ENCODE measurements at regions not wholly inside any gene's neighbourhood (a gene's known extent, or its start where the extent isn't known, plus 50 kb on each side); places are given as distances from the start of the nearest gene placed in this dataset.

- Histone ChIP-seq H2AK5ac (ENCODE audit: low read depth, low read length) (no peak overlapping the region), H2BK12ac (ENCODE audit: low read length) (no peak overlapping the region), H4K8ac (ENCODE audit: low read depth, low read length) (no peak overlapping the region), H3K27me3 (ENCODE audit: control insufficient read depth in 3 of 3, insufficient read depth in 3 of 3, low read depth in 1 of 3, low read length in 3 of 3) (peaks cover 0 to 4% (median 0%) of the 10 kb centered on the region in 3 experiments), H2BK15ac (ENCODE audit: low read length) (no peak overlapping the region), H2BK120ac (ENCODE audit: low read depth, low read length) (no peak overlapping the region), H3K79me1 (ENCODE audit: low read depth, low read length) (no peaks in the 10 kb centered on the region), H3K18ac (ENCODE audit: low read length) (no peak overlapping the region), H2AFZ (ENCODE audit: low read length) (no peak overlapping the region), H3K9ac (ENCODE audit: low read depth, low read length, poor library complexity) (no peak overlapping the region), H3K36me3 (replicated peaks in 1 of 2; ENCODE audit: control insufficient read depth in 2 of 2, insufficient read depth in 2 of 2, low read length in 2 of 2) (no peaks in the 10 kb centered on the region), H3K9me3 (replicated peaks in 1 of 2; ENCODE audit: control insufficient read depth in 2 of 2, insufficient read depth in 1 of 2, low read depth in 1 of 2, low read length in 2 of 2) (peaks cover 0 to 2% of the 10 kb centered on the region in 2 donors), H3K4me1 (ENCODE audit: control insufficient read depth in 2 of 2, insufficient read depth in 1 of 2, low read depth in 1 of 2, low read length in 2 of 2) (no peaks in the 10 kb centered on the region), H3K14ac (ENCODE audit: low read length) (no peak overlapping the region), H3K4me3 (ENCODE audit: low read length in 2 of 2) (no peak overlapping the region), H3K27ac (replicated peaks; ENCODE audit: low read length) (no peak overlapping the region), H4K91ac (ENCODE audit: low read depth, low read length, poor library complexity) (no peak overlapping the region), H3K4ac (ENCODE audit: low read length) (no peak overlapping the region), H3K23ac (ENCODE audit: low read depth, low read length, poor library complexity) (no peak overlapping the region), H3K4me2 (ENCODE audit: insufficient read depth, low read length, poor library complexity, severe bottlenecking) (no peak overlapping the region), H2BK5ac (ENCODE audit: low read length) (no peak overlapping the region)
- DNase-seq (ENCODE audit: low spot score) = no peak
- WGBS, 2 donors (ENCODE audit: extremely low coverage in 2 of 2, insufficient read length in 2 of 2, insufficient replicate concordance in 1 of 2) = no CpG with 5 or more reads among the region's 5 CpGs
Measured at GRCh38 chr6:53216301-53216700, 67.7 kb upstream of the GCM1 start.

- WGBS, 2 donors (ENCODE audit: extremely low coverage in 2 of 2, insufficient read length in 2 of 2, insufficient replicate concordance in 1 of 2) = no CpG with 5 or more reads among the region's 1 CpG
- Histone ChIP-seq H3K27ac (replicated peaks; ENCODE audit: low read length) (no peak overlapping the region), H3K4me3 (ENCODE audit: low read length in 2 of 2) (no peak overlapping the region), H4K91ac (ENCODE audit: low read depth, low read length, poor library complexity) (no peak overlapping the region), H3K9me3 (replicated peaks in 1 of 2; ENCODE audit: control insufficient read depth in 2 of 2, insufficient read depth in 1 of 2, low read depth in 1 of 2, low read length in 2 of 2) (peaks cover 0 to 2% of the 10 kb centered on the region in 2 donors), H2BK12ac (ENCODE audit: low read length) (no peak overlapping the region), H3K79me1 (ENCODE audit: low read depth, low read length) (no peaks in the 10 kb centered on the region), H3K4me1 (ENCODE audit: control insufficient read depth in 2 of 2, insufficient read depth in 1 of 2, low read depth in 1 of 2, low read length in 2 of 2) (no peaks in the 10 kb centered on the region), H3K9ac (ENCODE audit: low read depth, low read length, poor library complexity) (no peak overlapping the region), H2BK15ac (ENCODE audit: low read length) (no peak overlapping the region), H4K8ac (ENCODE audit: low read depth, low read length) (no peak overlapping the region), H3K4ac (ENCODE audit: low read length) (no peak overlapping the region), H3K36me3 (replicated peaks in 1 of 2; ENCODE audit: control insufficient read depth in 2 of 2, insufficient read depth in 2 of 2, low read length in 2 of 2) (no peaks in the 10 kb centered on the region), H2BK120ac (ENCODE audit: low read depth, low read length) (no peak overlapping the region), H3K14ac (ENCODE audit: low read length) (no peak overlapping the region), H2BK5ac (ENCODE audit: low read length) (no peak overlapping the region), H3K18ac (ENCODE audit: low read length) (no peak overlapping the region), H2AFZ (ENCODE audit: low read length) (no peak overlapping the region), H2AK5ac (ENCODE audit: low read depth, low read length) (no peak overlapping the region), H3K23ac (ENCODE audit: low read depth, low read length, poor library complexity) (no peak overlapping the region), H3K27me3 (ENCODE audit: control insufficient read depth in 3 of 3, insufficient read depth in 3 of 3, low read depth in 1 of 3, low read length in 3 of 3) (peaks cover 0 to 6% (median 0%) of the 10 kb centered on the region in 3 experiments), H3K4me2 (ENCODE audit: insufficient read depth, low read length, poor library complexity, severe bottlenecking) (no peak overlapping the region)
- DNase-seq (ENCODE audit: low spot score) = no peak
Measured at GRCh38 chr6:53214172-53214571, 65.5 kb upstream of the GCM1 start.

GRCh38 chr6:53210811-53211210 lies 62.2 kb upstream of the GCM1 start:
- Histone ChIP-seq H4K8ac (ENCODE audit: low read depth, low read length) (no peak overlapping the region), H3K79me1 (ENCODE audit: low read depth, low read length) (no peaks in the 10 kb centered on the region), H3K9ac (ENCODE audit: low read depth, low read length, poor library complexity) (no peak overlapping the region), H2BK5ac (ENCODE audit: low read length) (no peak overlapping the region), H3K9me3 (replicated peaks in 1 of 2; ENCODE audit: control insufficient read depth in 2 of 2, insufficient read depth in 1 of 2, low read depth in 1 of 2, low read length in 2 of 2) (no peaks in the 10 kb centered on the region), H2AK5ac (ENCODE audit: low read depth, low read length) (no peak overlapping the region), H3K23ac (ENCODE audit: low read depth, low read length, poor library complexity) (no peak overlapping the region), H2AFZ (ENCODE audit: low read length) (no peak overlapping the region), H3K4ac (ENCODE audit: low read length) (no peak overlapping the region), H3K27ac (replicated peaks; ENCODE audit: low read length) (no peak overlapping the region), H4K91ac (ENCODE audit: low read depth, low read length, poor library complexity) (no peak overlapping the region), H3K4me1 (ENCODE audit: control insufficient read depth in 2 of 2, insufficient read depth in 1 of 2, low read depth in 1 of 2, low read length in 2 of 2) (no peaks in the 10 kb centered on the region), H3K18ac (ENCODE audit: low read length) (no peak overlapping the region), H2BK15ac (ENCODE audit: low read length) (no peak overlapping the region), H3K4me3 (ENCODE audit: low read length in 2 of 2) (no peak overlapping the region), H3K4me2 (ENCODE audit: insufficient read depth, low read length, poor library complexity, severe bottlenecking) (no peak overlapping the region), H3K14ac (ENCODE audit: low read length) (no peak overlapping the region), H3K36me3 (replicated peaks in 1 of 2; ENCODE audit: control insufficient read depth in 2 of 2, insufficient read depth in 2 of 2, low read length in 2 of 2) (no peaks in the 10 kb centered on the region), H2BK12ac (ENCODE audit: low read length) (no peak overlapping the region), H3K27me3 (ENCODE audit: control insufficient read depth in 3 of 3, insufficient read depth in 3 of 3, low read depth in 1 of 3, low read length in 3 of 3) (peaks cover 0 to 6% (median 0%) of the 10 kb centered on the region in 3 experiments), H2BK120ac (ENCODE audit: low read depth, low read length) (no peak overlapping the region)
- no CpG with 5 or more reads among the region's 4 CpGs for WGBS, 2 donors (ENCODE audit: extremely low coverage in 2 of 2, insufficient read length in 2 of 2, insufficient replicate concordance in 1 of 2)
- no peak for DNase-seq (ENCODE audit: low spot score)

GRCh38 chr6:53209681-53210080 lies 61.0 kb upstream of the GCM1 start:
- H3K18ac ChIP-seq (ENCODE audit: low read length) = no peak overlapping the region
- H3K79me1 ChIP-seq (ENCODE audit: low read depth, low read length) = no peaks in the 10 kb centered on the region
- H3K27me3 ChIP-seq (ENCODE audit: control insufficient read depth in 3 of 3, insufficient read depth in 3 of 3, low read depth in 1 of 3, low read length in 3 of 3) = peaks cover 0 to 6% (median 0%) of the 10 kb centered on the region in 3 experiments
- H3K23ac ChIP-seq (ENCODE audit: low read depth, low read length, poor library complexity) = no peak overlapping the region
- no peaks in the 10 kb centered on the region for H3K9me3 ChIP-seq (replicated peaks in 1 of 2; ENCODE audit: control insufficient read depth in 2 of 2, insufficient read depth in 1 of 2, low read depth in 1 of 2, low read length in 2 of 2)
- H4K91ac ChIP-seq (ENCODE audit: low read depth, low read length, poor library complexity) = no peak overlapping the region
- DNase-seq (ENCODE audit: low spot score) = no peak
- H2BK120ac ChIP-seq (ENCODE audit: low read depth, low read length) = no peak overlapping the region
- H3K36me3 ChIP-seq (replicated peaks in 1 of 2; ENCODE audit: control insufficient read depth in 2 of 2, insufficient read depth in 2 of 2, low read length in 2 of 2) = no peaks in the 10 kb centered on the region
- no peak overlapping the region for H3K14ac ChIP-seq (ENCODE audit: low read length)
- no peak overlapping the region for H4K8ac ChIP-seq (ENCODE audit: low read depth, low read length)
- H3K4me3 ChIP-seq (ENCODE audit: low read length in 2 of 2) = no peak overlapping the region
- H3K4me1 ChIP-seq (ENCODE audit: control insufficient read depth in 2 of 2, insufficient read depth in 1 of 2, low read depth in 1 of 2, low read length in 2 of 2) = no peaks in the 10 kb centered on the region
- no peak overlapping the region for H2AFZ ChIP-seq (ENCODE audit: low read length)
- H2BK15ac ChIP-seq (ENCODE audit: low read length) = no peak overlapping the region
- no peak overlapping the region for H2BK5ac ChIP-seq (ENCODE audit: low read length)
- no peak overlapping the region for H3K4me2 ChIP-seq (ENCODE audit: insufficient read depth, low read length, poor library complexity, severe bottlenecking)
- H3K9ac ChIP-seq (ENCODE audit: low read depth, low read length, poor library complexity) = no peak overlapping the region
- H2AK5ac ChIP-seq (ENCODE audit: low read depth, low read length) = no peak overlapping the region
- no peak overlapping the region for H2BK12ac ChIP-seq (ENCODE audit: low read length)
- no peak overlapping the region for H3K27ac ChIP-seq (replicated peaks; ENCODE audit: low read length)
- H3K4ac ChIP-seq (ENCODE audit: low read length) = no peak overlapping the region

All from neuronal stem cell (in vitro differentiated cells).